PC-9 (cell line): ENCODE measurements at regions not wholly inside any gene's neighbourhood (a gene's known extent, or its start where the extent isn't known, plus 50 kb on each side); places are given as distances from the start of the nearest gene placed in this dataset.

Source experiments
- BruUV-seq: library from RNA; stranded (reverse); fragments of 400-500 nt; replicated peaks from 2 replicates; lab custom pipeline; 2021; lab: Mats Ljungman, UMichigan
- CTCF ChIA-PET: fragments of 300-600 bp; sonication (Branson Sonifier 250); formaldehyde crosslinking; loops from one replicate; lab custom pipeline; 2022; ENCODE audit warnings: antibody characterized with exemption; lab: Charles Lee
- POLR2A ChIA-PET: fragments of 300-600 bp; sonication (Branson Sonifier 250); formaldehyde crosslinking; loops from one replicate; lab custom pipeline; 2022; ENCODE audit warnings: antibody characterized with exemption; ENCODE audit not compliant: unreplicated experiment; lab: Charles Lee
- DNase-seq, 2 experiments: peaks; one replicate each; pipeline versions ENCODE4 v3.0.0 to v3.0.0-alpha.2; 2015 to 2022; ENCODE audit warnings: mixed read lengths in 1 of 2
- H2AFZ ChIP-seq: fragments of 200-600 bp; sonication (generic); 2 replicates; pipeline ENCODE4 v1.8.1; 2017; ENCODE audit warnings: antibody characterized with exemption
- H3F3A ChIP-seq: fragments of 200-600 bp; sonication (generic); 2 replicates; pipeline ENCODE4 v1.8.1; 2017; ENCODE audit warnings: antibody characterized with exemption, mild to moderate bottlenecking, low read depth; ENCODE audit not compliant: insufficient read depth
- H3K27ac ChIP-seq: fragments of 200-600 bp; sonication (generic); 2 replicates; pipeline ENCODE4 v1.6.1; 2016; ENCODE audit warnings: mixed run types
- H3K27me3 ChIP-seq: fragments of 200-600 bp; sonication (generic); 2 replicates; pipeline ENCODE4 v1.6.1; 2016; ENCODE audit warnings: low read depth, mixed run types; ENCODE audit not compliant: insufficient read depth
- H3K36me3 ChIP-seq: fragments of 200-600 bp; sonication (generic); 2 replicates; pipeline ENCODE4 v1.6.1; 2016; ENCODE audit warnings: low read depth, mixed run types
- H3K4me1 ChIP-seq: fragments of 200-600 bp; sonication (generic); replicated peaks from 2 replicates; pipeline ENCODE4 v1.6.1; 2016; ENCODE audit warnings: mixed run types; ENCODE audit not compliant: insufficient read depth
- H3K4me2 ChIP-seq: fragments of 200-600 bp; sonication (generic); 2 replicates; pipeline ENCODE4 v1.6.1; 2017; ENCODE audit warnings: mixed run types
- H3K4me3 ChIP-seq: fragments of 200-600 bp; sonication (generic); 2 replicates; pipeline ENCODE4 v1.6.1; 2016; ENCODE audit warnings: mixed run types
- H3K79me2 ChIP-seq: fragments of 200-600 bp; sonication (generic); 2 replicates; pipeline ENCODE4 v1.6.1; 2017; ENCODE audit warnings: low read depth, mixed run types
- H3K9me2 ChIP-seq: fragments of 200-600 bp; sonication (generic); 2 replicates; pipeline ENCODE4 v1.8.1; 2017; ENCODE audit warnings: mild to moderate bottlenecking; ENCODE audit not compliant: insufficient read depth
- H3K9me3 ChIP-seq: fragments of 200-600 bp; sonication (generic); 2 replicates; pipeline ENCODE4 v1.8.1; 2016; ENCODE audit warnings: low read depth; ENCODE audit not compliant: insufficient read depth
- H4K20me1 ChIP-seq: fragments of 200-600 bp; sonication (generic); 2 replicates; pipeline ENCODE4 v1.8.1; 2017; ENCODE audit not compliant: insufficient read depth
- EZH2 ChIP-seq: fragments of 200-600 bp; sonication (generic); IDR thresholded peaks from 2 replicates; pipeline ENCODE4 v1.8.0; 2017; ENCODE audit warnings: antibody characterized with exemption, low read depth
- intact Hi-C: fragments of 100-400 bp; cut with micrococcal nuclease; formaldehyde crosslinking; loops from one replicate; pipeline ENCODE4 v1.10.0; 2022; ENCODE audit not compliant: unreplicated experiment
- TF ChIP-seq, protein P1 (sequence below): fragments of 200-600 bp; sonication (generic); conservative IDR thresholded peaks from 2 replicates; pipeline ENCODE4 v1.6.1; 2017; ENCODE audit warnings: mixed run types, antibody characterized with exemption, mild to moderate bottlenecking, moderate library complexity

DNA sequence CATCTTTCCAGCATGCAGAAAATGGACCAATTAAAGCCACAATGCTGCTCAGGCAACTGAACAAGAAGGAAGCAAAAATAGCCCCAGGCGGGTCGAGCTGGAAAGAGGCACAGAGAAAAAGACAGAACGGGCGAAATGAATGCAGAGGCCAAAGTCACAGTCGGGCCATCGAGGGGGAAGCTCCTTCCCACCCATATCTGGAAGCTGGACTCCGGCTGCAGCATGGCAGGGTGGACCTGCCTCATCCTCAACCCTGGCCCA, 58.6 kb upstream of the PRDM11 start:
- TF ChIP-seq, protein P1, sequence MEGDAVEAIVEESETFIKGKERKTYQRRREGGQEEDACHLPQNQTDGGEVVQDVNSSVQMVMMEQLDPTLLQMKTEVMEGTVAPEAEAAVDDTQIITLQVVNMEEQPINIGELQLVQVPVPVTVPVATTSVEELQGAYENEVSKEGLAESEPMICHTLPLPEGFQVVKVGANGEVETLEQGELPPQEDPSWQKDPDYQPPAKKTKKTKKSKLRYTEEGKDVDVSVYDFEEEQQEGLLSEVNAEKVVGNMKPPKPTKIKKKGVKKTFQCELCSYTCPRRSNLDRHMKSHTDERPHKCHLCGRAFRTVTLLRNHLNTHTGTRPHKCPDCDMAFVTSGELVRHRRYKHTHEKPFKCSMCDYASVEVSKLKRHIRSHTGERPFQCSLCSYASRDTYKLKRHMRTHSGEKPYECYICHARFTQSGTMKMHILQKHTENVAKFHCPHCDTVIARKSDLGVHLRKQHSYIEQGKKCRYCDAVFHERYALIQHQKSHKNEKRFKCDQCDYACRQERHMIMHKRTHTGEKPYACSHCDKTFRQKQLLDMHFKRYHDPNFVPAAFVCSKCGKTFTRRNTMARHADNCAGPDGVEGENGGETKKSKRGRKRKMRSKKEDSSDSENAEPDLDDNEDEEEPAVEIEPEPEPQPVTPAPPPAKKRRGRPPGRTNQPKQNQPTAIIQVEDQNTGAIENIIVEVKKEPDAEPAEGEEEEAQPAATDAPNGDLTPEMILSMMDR, result no peak
- TF ChIP-seq EZH2, result no peak
- H3K79me2 ChIP-seq, result no peaks in the 10 kb centered on the region
- H3K27ac ChIP-seq, result no peak overlapping the region
- no TSS peak for BruUV-seq
- intact Hi-C loops, result no loop called here
- H3K9me3 ChIP-seq, result no peaks in the 10 kb centered on the region
- no peaks in the 10 kb centered on the region for H4K20me1 ChIP-seq
- CTCF ChIA-PET, result no interaction called here
- H3K4me1 ChIP-seq, result no peaks in the 10 kb centered on the region; the same call in 1 of the 2 replicates
- H3F3A ChIP-seq, result no peaks in the 10 kb centered on the region
- no peaks in the 10 kb centered on the region for H3K9me2 ChIP-seq
- DNase-seq, result no peak
- no peak overlapping the region for H2AFZ ChIP-seq
- POLR2A ChIA-PET, result no interaction called here
- no peaks in the 10 kb centered on the region for H3K27me3 ChIP-seq
- H3K4me2 ChIP-seq, result no peak overlapping the region
- H3K36me3 ChIP-seq, result no peaks in the 10 kb centered on the region
- H3K4me3 ChIP-seq, result no peak overlapping the region

DNA sequence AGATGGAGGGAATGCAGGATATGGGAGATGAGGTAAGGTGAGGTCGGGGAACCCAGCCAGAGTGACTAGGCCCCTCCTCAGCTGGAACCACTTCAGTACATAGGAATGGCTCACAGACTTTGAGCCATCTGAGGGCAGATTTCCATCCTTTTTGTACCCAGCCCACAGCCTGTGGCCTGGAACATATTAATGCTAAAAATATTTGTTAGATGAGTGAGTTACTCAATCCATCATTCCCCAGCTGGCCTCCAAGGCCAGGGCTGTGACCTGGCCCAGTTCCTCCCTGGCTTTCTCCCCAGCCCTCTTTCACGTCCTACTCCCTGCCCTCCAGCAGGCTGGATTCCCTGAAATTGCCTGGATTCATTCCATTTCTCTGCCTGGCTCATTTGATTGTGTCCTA, 57.2 kb upstream of the PRDM11 start:
- BruUV-seq, result no TSS peak
- no peak overlapping the region for H3K4me3 ChIP-seq
- no peaks in the 10 kb centered on the region for H3K27me3 ChIP-seq
- no peaks in the 10 kb centered on the region for H4K20me1 ChIP-seq
- H3K36me3 ChIP-seq, result no peaks in the 10 kb centered on the region
- ChIA-PET POLR2A (no interaction called here), CTCF (no interaction called here)
- no peak overlapping the region for H3K27ac ChIP-seq
- no peak overlapping the region for H2AFZ ChIP-seq
- H3K4me1 ChIP-seq, result no peaks in the 10 kb centered on the region; the same call in 1 of the 2 replicates
- no peak for TF ChIP-seq EZH2
- TF ChIP-seq, protein P1, result no peak
- no peaks in the 10 kb centered on the region for H3K9me2 ChIP-seq
- DNase-seq, result peak in 1 of 2 experiments; percentile 83
- H3K9me3 ChIP-seq, result no peaks in the 10 kb centered on the region
- intact Hi-C loops, result no loop called here
- H3K79me2 ChIP-seq, result no peaks in the 10 kb centered on the region
- no peaks in the 10 kb centered on the region for H3F3A ChIP-seq
- no peak overlapping the region for H3K4me2 ChIP-seq

DNA sequence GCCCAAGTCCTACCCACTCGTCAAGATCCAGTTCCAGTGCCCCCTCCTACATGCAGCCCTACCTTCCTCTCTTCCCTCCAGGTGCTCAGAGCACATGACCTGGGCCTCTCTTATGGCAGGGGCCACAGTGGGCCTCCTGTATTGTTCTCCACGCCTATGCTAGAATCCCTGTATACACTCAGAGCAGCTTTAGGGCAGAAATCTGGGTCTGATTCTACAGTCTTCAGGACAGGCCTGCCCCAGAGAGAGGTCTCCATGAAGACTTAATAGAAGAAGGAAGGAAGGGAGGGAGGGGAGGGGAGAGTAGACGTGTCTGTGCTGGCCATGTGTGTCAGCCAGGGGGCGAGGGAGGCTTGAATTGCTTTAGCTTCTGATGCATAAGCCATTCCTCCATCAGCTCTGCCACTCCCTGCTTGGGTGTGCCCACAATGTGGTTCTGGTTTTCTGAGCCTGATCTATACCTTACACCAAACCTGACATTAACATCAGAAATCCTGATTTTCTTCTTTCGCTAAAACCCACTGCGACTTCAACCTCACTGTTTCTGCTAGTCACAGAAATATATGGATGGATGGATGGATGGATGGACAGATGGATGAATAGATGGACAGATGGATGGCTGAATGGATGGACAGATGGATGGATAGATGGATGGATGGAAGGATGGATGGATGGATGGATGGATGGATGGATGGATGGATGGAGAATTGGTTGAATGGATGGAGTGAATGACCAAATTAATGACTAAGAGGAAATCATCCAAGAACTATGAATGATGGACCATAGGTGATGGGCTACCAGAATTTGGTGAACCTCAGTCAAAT, 56.6 kb upstream of the PRDM11 start:
- ChIA-PET CTCF (no interaction called here), POLR2A (no interaction called here)
- no peaks in the 10 kb centered on the region for H4K20me1 ChIP-seq
- H3K9me2 ChIP-seq, result no peaks in the 10 kb centered on the region
- no peaks in the 10 kb centered on the region for H3K79me2 ChIP-seq
- no peak overlapping the region for H3K4me2 ChIP-seq
- intact Hi-C loops, result no loop called here
- no peak overlapping the region for H3K27ac ChIP-seq
- H2AFZ ChIP-seq, result no peak overlapping the region
- no peaks in the 10 kb centered on the region; the same call in 1 of the 2 replicates for H3K4me1 ChIP-seq
- H3K27me3 ChIP-seq, result no peaks in the 10 kb centered on the region
- no peak for DNase-seq
- no peak overlapping the region for H3K4me3 ChIP-seq
- no peaks in the 10 kb centered on the region for H3F3A ChIP-seq
- H3K9me3 ChIP-seq, result no peaks in the 10 kb centered on the region
- TF ChIP-seq EZH2, result no peak
- TF ChIP-seq, protein P1, result no peak; the same call in 1 of the 2 replicates
- BruUV-seq, result no TSS peak
- no peaks in the 10 kb centered on the region for H3K36me3 ChIP-seq
